Calu3 (cell line): ENCODE measurements at regions not wholly inside any gene's neighbourhood (a gene's known extent, or its start where the extent isn't known, plus 50 kb on each side); places are given as distances from the start of the nearest gene placed in this dataset.

Source experiments
- BruUV-seq: library from RNA; stranded (reverse); fragments of 400-500 nt; replicated peaks from 2 replicates; lab custom pipeline; 2021; lab: Mats Ljungman, UMichigan
- CTCF ChIA-PET: fragments of 300-600 bp; sonication (Branson Sonifier 250); formaldehyde crosslinking; loops from one replicate; lab custom pipeline; 2022; ENCODE audit warnings: antibody characterized with exemption; lab: Charles Lee
- DNase-seq: peaks from one replicate; pipeline ENCODE4 v3.0.0; 2022
- H3K27ac Mint-ChIP-seq: one replicate; pipeline ENCODE4 v1.8.0; 2022; ENCODE audit warnings: mixed read lengths; ENCODE audit not compliant: unreplicated experiment
- H3K27me3 Mint-ChIP-seq: one replicate; pipeline ENCODE4 v1.8.0; 2022; ENCODE audit warnings: mixed read lengths; ENCODE audit not compliant: unreplicated experiment
- H3K36me3 Mint-ChIP-seq: one replicate; pipeline ENCODE4 v1.8.0; 2022; ENCODE audit warnings: mild to moderate bottlenecking, moderate library complexity, mixed read lengths; ENCODE audit not compliant: insufficient read depth, unreplicated experiment
- H3K4me1 Mint-ChIP-seq: one replicate; pipeline ENCODE4 v1.8.0; 2022; ENCODE audit warnings: mild to moderate bottlenecking, low read depth, mixed read lengths; ENCODE audit not compliant: unreplicated experiment
- H3K4me3 Mint-ChIP-seq: one replicate; pipeline ENCODE4 v1.8.0; 2022; ENCODE audit warnings: mild to moderate bottlenecking, low read depth, moderate library complexity, mixed read lengths; ENCODE audit not compliant: unreplicated experiment
- H3K9me3 Mint-ChIP-seq: one replicate; pipeline ENCODE4 v1.8.0; 2022; ENCODE audit warnings: low read depth, mixed read lengths; ENCODE audit not compliant: unreplicated experiment
- intact Hi-C: fragments of 100-400 bp; cut with micrococcal nuclease; formaldehyde crosslinking; loops from one replicate; pipeline ENCODE4 v1.10.0; 2022; ENCODE audit not compliant: unreplicated experiment
- TF ChIP-seq, protein P1 (sequence below): fragments of 200-600 bp; IDR thresholded peaks from one replicate; pipeline ENCODE4 v1.8.0; 2022; ENCODE audit warnings: antibody characterized with exemption; ENCODE audit not compliant: unreplicated experiment

GRCh38 chr22:23001463-23001862 is 68.9 kb upstream of the GNAZ start:
- CTCF ChIA-PET = no interaction called here
- TF ChIP-seq, protein P1, sequence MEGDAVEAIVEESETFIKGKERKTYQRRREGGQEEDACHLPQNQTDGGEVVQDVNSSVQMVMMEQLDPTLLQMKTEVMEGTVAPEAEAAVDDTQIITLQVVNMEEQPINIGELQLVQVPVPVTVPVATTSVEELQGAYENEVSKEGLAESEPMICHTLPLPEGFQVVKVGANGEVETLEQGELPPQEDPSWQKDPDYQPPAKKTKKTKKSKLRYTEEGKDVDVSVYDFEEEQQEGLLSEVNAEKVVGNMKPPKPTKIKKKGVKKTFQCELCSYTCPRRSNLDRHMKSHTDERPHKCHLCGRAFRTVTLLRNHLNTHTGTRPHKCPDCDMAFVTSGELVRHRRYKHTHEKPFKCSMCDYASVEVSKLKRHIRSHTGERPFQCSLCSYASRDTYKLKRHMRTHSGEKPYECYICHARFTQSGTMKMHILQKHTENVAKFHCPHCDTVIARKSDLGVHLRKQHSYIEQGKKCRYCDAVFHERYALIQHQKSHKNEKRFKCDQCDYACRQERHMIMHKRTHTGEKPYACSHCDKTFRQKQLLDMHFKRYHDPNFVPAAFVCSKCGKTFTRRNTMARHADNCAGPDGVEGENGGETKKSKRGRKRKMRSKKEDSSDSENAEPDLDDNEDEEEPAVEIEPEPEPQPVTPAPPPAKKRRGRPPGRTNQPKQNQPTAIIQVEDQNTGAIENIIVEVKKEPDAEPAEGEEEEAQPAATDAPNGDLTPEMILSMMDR = no peak
- no TSS peak for BruUV-seq
- no peaks in the 10 kb centered on the region for H3K36me3 Mint-ChIP-seq
- peaks cover 11% of the 10 kb centered on the region for H3K27me3 Mint-ChIP-seq
- DNase-seq = no peak
- peak overlapping the region; percentile 3 for H3K27ac Mint-ChIP-seq
- intact Hi-C loops = no loop called here
- peaks cover 7% of the 10 kb centered on the region for H3K9me3 Mint-ChIP-seq
- peaks cover 9% of the 10 kb centered on the region for H3K4me1 Mint-ChIP-seq
- H3K4me3 Mint-ChIP-seq = no peak overlapping the region

DNA sequence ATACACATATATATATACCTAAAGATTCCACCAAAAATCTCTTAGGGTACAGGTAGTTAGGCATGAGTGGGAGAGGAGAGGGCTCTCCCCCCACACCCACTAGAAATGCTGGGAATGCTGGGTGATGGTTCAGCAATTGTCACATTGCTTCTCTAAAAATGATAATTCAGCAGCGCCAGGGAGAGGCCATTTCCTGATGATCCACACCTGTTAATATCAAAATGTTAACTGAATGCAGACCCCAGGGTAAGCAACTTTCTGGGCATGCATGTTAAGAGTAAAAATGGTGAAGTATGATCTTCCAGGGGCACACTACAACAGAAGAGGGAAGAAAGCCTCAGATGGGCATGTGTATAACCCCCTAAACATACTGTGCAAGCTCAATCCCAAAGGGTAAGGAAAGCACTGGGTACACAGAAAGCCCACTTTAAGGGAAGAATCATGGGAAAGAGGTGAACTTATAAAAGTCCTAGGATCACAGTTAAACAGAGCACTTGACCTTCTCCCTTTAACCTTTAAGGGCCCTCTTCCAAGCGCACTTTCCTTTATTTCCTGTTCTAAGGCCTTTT is 67.6 kb upstream of the GNAZ start:
- intact Hi-C loops = no loop called here
- TF ChIP-seq, protein P1 = no peak
- Mint-ChIP-seq H3K27me3 (peaks cover 22% of the 10 kb centered on the region), H3K27ac (no peak overlapping the region), H3K9me3 (peaks cover 4% of the 10 kb centered on the region), H3K4me3 (no peak overlapping the region), H3K4me1 (peaks cover 9% of the 10 kb centered on the region), H3K36me3 (no peaks in the 10 kb centered on the region)
- no TSS peak for BruUV-seq
- DNase-seq = no peak
- CTCF ChIA-PET = no interaction called here

DNA sequence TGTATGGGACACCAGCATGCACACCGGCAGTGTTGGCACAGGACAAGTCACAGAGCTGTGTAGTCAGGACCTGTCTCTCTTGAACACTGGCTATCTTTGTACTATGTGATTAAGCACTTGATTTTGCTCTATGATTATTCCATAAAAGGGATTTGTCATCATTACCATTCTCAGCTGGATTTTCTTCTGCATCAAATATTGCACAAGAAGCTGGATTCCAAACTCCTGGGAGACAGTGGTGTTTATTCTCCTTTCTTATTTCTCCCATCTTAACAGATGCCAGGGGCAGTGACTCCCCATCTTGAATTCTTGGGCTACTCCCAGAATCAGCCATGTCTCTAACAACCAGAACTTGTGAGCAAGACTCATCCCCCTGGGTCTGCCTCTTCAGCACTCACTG is 62.5 kb upstream of the GNAZ start:
- no peak for DNase-seq
- H3K9me3 Mint-ChIP-seq = no peaks in the 10 kb centered on the region
- H3K4me1 Mint-ChIP-seq = no peaks in the 10 kb centered on the region
- no peak overlapping the region for H3K27ac Mint-ChIP-seq
- no TSS peak for BruUV-seq
- no peak overlapping the region for H3K4me3 Mint-ChIP-seq
- no peaks in the 10 kb centered on the region for H3K36me3 Mint-ChIP-seq
- TF ChIP-seq, protein P1 = no peak
- intact Hi-C loops = no loop called here
- H3K27me3 Mint-ChIP-seq = peaks cover 50% of the 10 kb centered on the region
- CTCF ChIA-PET = no interaction called here

- Mint-ChIP-seq H3K4me1 (no peaks in the 10 kb centered on the region), H3K27me3 (peaks cover 57% of the 10 kb centered on the region), H3K4me3 (no peak overlapping the region), H3K9me3 (no peaks in the 10 kb centered on the region), H3K36me3 (no peaks in the 10 kb centered on the region), H3K27ac (no peak overlapping the region)
- intact Hi-C loops = no loop called here
- TF ChIP-seq, protein P1 = no peak
- BruUV-seq = no TSS peak
- DNase-seq = no peak
- CTCF ChIA-PET = no interaction called here
Observed at GRCh38 chr22:23008896-23009295, 61.4 kb upstream of the GNAZ start.
